HK-2 (cell line): ENCODE measurements at regions not wholly inside any gene's neighbourhood (a gene's known extent, or its start where the extent isn't known, plus 50 kb on each side); places are given as distances from the start of the nearest gene placed in this dataset.

Source experiments
- DNase-seq: peaks from one replicate; pipeline ENCODE4 v3.0.0-alpha.2; 2018; ENCODE audit not compliant: unreplicated experiment

- DNase-seq = no peak
These were observed 228.2 kb upstream of the SFSWAP start for GRCh38 chr12:131482686-131483085.

- DNase-seq = no peak
These were observed 224.2 kb upstream of the SFSWAP start for GRCh38 chr12:131486451-131487230.

- no peak for DNase-seq
These were observed 223.3 kb upstream of the SFSWAP start for GRCh38 chr12:131487388-131488124.

- DNase-seq = no peak
These were observed 221.2 kb upstream of the SFSWAP start for GRCh38 chr12:131489718-131490117.

- DNase-seq = no peak
These were observed 219.7 kb upstream of the SFSWAP start for GRCh38 chr12:131491155-131491554.

GRCh38 chr12:131491916-131492490, 218.9 kb upstream of the SFSWAP start:
- no peak for DNase-seq

GRCh38 chr12:131493068-131493826, 217.6 kb upstream of the SFSWAP start:
- DNase-seq = no peak

- no peak for DNase-seq
These were observed 216.7 kb upstream of the SFSWAP start for GRCh38 chr12:131494216-131494615.

- no peak for DNase-seq
These were observed 216.0 kb upstream of the SFSWAP start for GRCh38 chr12:131494741-131495524.

- DNase-seq = no peak
These were observed 212.9 kb upstream of the SFSWAP start for GRCh38 chr12:131497966-131498365.

GRCh38 chr12:131499160-131499863, 211.6 kb upstream of the SFSWAP start:
- DNase-seq = no peak

- DNase-seq = no peak
These were observed 211.1 kb upstream of the SFSWAP start for GRCh38 chr12:131499864-131500190.

- DNase-seq = no peak
These were observed 210.3 kb upstream of the SFSWAP start for GRCh38 chr12:131500564-131500963.

GRCh38 chr12:131505561-131505960, 205.3 kb upstream of the SFSWAP start:
- DNase-seq = no peak

GRCh38 chr12:131506426-131506825, 204.5 kb upstream of the SFSWAP start:
- no peak for DNase-seq

- DNase-seq = no peak
These were observed 203.8 kb upstream of the SFSWAP start for GRCh38 chr12:131507094-131507493.

- no peak for DNase-seq
These were observed 203.0 kb upstream of the SFSWAP start for GRCh38 chr12:131507881-131508280.

GRCh38 chr12:131509701-131510100, 201.2 kb upstream of the SFSWAP start:
- no peak for DNase-seq

GRCh38 chr12:131510431-131510830, 200.5 kb upstream of the SFSWAP start:
- no peak for DNase-seq

- DNase-seq = peak; percentile 44
These were observed 199.5 kb upstream of the SFSWAP start for GRCh38 chr12:131511391-131511802.
